Activated CD4-positive, alpha-beta T cell treated with anti-CD3 and anti-CD28 coated beads for 36 hours (primary cell): ENCODE measurements at regions not wholly inside any gene's neighbourhood (a gene's known extent, or its start where the extent isn't known, plus 50 kb on each side); places are given as distances from the start of the nearest gene placed in this dataset.

Experiments used
- ATAC-seq: fragments of 200-7000 bp; cut with Tn5 transposase; one replicate; pipeline ENCODE4 v1.10.0; 2021; ENCODE audit warnings: mild to moderate bottlenecking, moderate library complexity
- CTCF ChIA-PET: fragments of 350-600 bp; sonication (Branson Sonifier 250); formaldehyde crosslinking; loops from one replicate; lab custom pipeline; 2021; ENCODE audit warnings: antibody characterized with exemption; lab: Charles Lee
- POLR2A ChIA-PET: fragments of 350-600 bp; sonication (Branson Sonifier 250); formaldehyde crosslinking; loops from one replicate; lab custom pipeline; 2021; ENCODE audit warnings: antibody characterized with exemption, inconsistent platforms; lab: Charles Lee
- DNase-seq: peaks from one replicate; pipeline ENCODE4 v3.0.0-alpha.2; 2020
- H3K27ac Mint-ChIP-seq: one replicate; pipeline ENCODE4 v1.8.0; 2021; ENCODE audit warnings: mixed read lengths
- H3K27me3 Mint-ChIP-seq: one replicate; pipeline ENCODE4 v1.8.0; 2021; ENCODE audit warnings: mixed read lengths
- H3K36me3 Mint-ChIP-seq: one replicate; pipeline ENCODE4 v1.8.0; 2021; ENCODE audit warnings: low read depth, mixed read lengths
- H3K4me1 Mint-ChIP-seq: one replicate; pipeline ENCODE4 v1.8.0; 2021; ENCODE audit warnings: mixed read lengths
- H3K4me3 Mint-ChIP-seq: one replicate; pipeline ENCODE4 v1.8.0; 2021; ENCODE audit warnings: mild to moderate bottlenecking, moderate library complexity, mixed read lengths
- H3K9me3 Mint-ChIP-seq: one replicate; pipeline ENCODE4 v1.8.0; 2021; ENCODE audit warnings: low read depth, mixed read lengths
- intact Hi-C, 2 experiments: fragments of 100-400 bp; cut with DNase I in 1 of 2; cut with micrococcal nuclease in 1 of 2; formaldehyde crosslinking; loops; one replicate each; pipeline versions ENCODE4 v1.14.2 to v1.15.1; 2022 to 2024; cut with DNase I, micrococcal nuclease

GRCh38 chr13:83955011-83955410, 72.7 kb upstream of the SLITRK1 start:
- intact Hi-C loops: no loop called here
- ATAC-seq: no peak
- Mint-ChIP-seq H3K9me3 (no peaks in the 10 kb centered on the region), H3K27me3 (no peaks in the 10 kb centered on the region), H3K27ac (no peak overlapping the region), H3K4me1 (no peaks in the 10 kb centered on the region), H3K4me3 (no peak overlapping the region), H3K36me3 (no peaks in the 10 kb centered on the region)
- no peak for DNase-seq
- ChIA-PET CTCF (no interaction called here), POLR2A (no interaction called here)

DNA sequence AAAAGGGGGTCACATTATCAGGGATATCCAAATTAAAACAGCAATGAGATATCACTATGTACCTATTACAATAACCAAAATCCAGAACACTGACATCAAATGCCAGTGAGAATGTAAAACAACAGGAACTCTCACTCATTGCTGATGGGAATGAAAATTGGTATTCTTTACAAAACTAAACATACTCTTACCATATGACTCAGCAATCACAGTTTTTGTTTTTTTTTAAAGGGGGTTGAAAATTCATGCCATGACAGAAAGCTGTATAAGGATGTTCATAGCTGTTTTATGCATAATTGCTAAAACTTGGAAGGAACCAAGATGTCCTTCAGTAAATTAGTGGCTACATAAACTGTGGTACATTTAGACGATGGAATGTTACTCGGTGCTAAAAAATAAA, 71.6 kb upstream of the SLITRK1 start:
- no peaks in the 10 kb centered on the region for H3K27me3 Mint-ChIP-seq
- no peaks in the 10 kb centered on the region for H3K4me1 Mint-ChIP-seq
- intact Hi-C loops: no loop called here
- POLR2A ChIA-PET: no interaction called here
- H3K9me3 Mint-ChIP-seq: no peaks in the 10 kb centered on the region
- H3K4me3 Mint-ChIP-seq: no peak overlapping the region
- no peaks in the 10 kb centered on the region for H3K36me3 Mint-ChIP-seq
- CTCF ChIA-PET: no interaction called here
- no peak for DNase-seq
- no peak for ATAC-seq
- no peak overlapping the region for H3K27ac Mint-ChIP-seq

DNA sequence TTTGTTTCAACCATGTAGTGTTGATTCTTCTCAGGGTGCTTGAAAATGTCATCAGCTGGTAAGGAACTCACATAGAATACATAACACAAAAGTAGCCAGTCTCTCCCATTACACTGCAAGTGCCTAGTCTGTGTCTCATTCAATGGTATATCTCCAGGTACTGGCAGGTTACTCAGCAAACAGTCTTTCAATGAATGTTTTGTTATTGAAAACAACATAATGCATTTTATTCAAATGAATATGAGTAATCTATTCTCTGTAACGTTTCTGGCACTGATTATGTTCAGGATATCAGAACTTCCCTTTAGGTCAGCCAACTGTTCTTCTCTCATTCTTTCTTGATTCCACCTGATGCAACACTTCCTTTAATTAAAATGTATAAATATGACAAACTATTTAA, 68.0 kb upstream of the SLITRK1 start:
- Mint-ChIP-seq H3K4me3 (no peak overlapping the region), H3K27ac (no peak overlapping the region), H3K36me3 (no peaks in the 10 kb centered on the region), H3K27me3 (no peaks in the 10 kb centered on the region), H3K4me1 (no peaks in the 10 kb centered on the region), H3K9me3 (no peaks in the 10 kb centered on the region)
- intact Hi-C loops: no loop called here
- ATAC-seq: no peak
- ChIA-PET POLR2A (no interaction called here), CTCF (interaction anchor here (1.4 kb wide), 1 partner anchor 10 kb away, joined by 3 read pairs; no protein-coding TSS in a partner anchor)
- no peak for DNase-seq

DNA sequence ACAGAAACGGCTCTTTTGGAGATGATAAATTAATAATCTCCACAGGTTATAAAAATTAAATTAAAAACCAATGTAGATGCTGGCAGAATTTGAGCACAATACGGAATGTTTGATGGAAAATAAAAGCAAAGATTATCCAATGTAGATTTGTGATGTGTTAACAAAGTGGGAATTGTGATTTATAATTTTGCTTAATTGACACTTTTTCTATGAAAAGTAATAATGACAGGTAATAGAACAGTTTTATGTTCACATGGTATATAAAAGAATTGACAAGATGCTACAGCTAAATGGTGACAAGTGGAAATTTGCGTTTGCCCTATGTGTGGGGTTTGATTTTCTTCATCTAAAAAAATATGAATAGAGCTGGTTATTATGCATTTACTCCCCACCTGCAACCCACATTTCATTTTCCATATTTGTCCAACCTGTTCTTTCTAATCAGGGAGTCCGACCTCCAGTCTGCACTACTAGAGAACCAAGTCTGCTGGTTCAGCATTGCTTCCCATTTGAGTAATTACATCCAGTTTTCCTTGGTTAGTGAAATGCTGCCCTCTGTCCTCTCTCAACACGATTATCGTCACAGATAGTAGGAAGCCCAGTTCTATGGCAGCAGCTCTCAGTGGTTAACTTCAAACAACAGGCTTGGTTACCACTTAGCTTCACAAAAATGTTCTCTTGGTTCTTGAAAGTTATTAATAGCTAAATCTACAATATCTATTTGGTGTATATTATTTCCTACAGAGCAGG, 61.4 kb upstream of the SLITRK1 start:
- H3K9me3 Mint-ChIP-seq: peaks cover 2% of the 10 kb centered on the region
- no peak for DNase-seq
- CTCF ChIA-PET: no interaction called here
- intact Hi-C loops: no loop called here
- ATAC-seq: no peak
- no peak overlapping the region for H3K4me3 Mint-ChIP-seq
- no peaks in the 10 kb centered on the region for H3K27me3 Mint-ChIP-seq
- H3K4me1 Mint-ChIP-seq: no peaks in the 10 kb centered on the region
- no peaks in the 10 kb centered on the region for H3K36me3 Mint-ChIP-seq
- H3K27ac Mint-ChIP-seq: no peak overlapping the region
- POLR2A ChIA-PET: no interaction called here

DNA sequence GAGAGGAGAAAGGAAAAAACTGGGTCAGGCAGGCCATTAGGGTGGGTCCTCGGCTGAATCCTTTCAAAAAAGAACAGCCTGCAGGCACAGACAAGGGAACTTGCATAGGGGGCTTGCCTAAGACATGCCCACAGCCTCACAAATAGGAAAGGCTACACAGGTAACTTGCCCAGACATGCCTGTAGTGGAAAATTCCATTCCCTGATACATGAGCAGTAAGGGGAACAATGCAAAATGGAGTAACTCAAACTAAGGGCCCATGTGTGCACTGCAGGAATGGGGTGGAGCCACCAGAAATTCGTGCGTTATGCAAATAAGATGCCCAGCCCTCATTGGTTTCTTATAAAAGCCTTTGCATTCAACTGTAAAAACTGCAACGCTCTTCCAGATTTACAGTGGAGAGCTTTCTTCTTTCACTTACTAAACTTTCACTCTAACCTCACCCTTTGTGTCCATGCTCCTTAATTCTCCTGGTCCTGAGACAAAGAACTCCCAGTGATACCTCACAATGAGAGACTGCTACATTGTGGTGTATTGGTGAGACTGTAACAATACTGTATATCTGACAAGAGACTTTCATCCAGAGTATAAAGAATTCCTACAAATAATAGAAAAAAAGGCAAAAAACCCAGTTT, 59.5 kb upstream of the SLITRK1 start:
- DNase-seq: no peak
- ATAC-seq: no peak
- POLR2A ChIA-PET: no interaction called here
- H3K27ac Mint-ChIP-seq: no peak overlapping the region
- no peaks in the 10 kb centered on the region for H3K36me3 Mint-ChIP-seq
- H3K4me1 Mint-ChIP-seq: no peaks in the 10 kb centered on the region
- peaks cover 2% of the 10 kb centered on the region for H3K9me3 Mint-ChIP-seq
- no peaks in the 10 kb centered on the region for H3K27me3 Mint-ChIP-seq
- intact Hi-C loops: no loop called here
- CTCF ChIA-PET: no interaction called here
- no peak overlapping the region for H3K4me3 Mint-ChIP-seq

DNA sequence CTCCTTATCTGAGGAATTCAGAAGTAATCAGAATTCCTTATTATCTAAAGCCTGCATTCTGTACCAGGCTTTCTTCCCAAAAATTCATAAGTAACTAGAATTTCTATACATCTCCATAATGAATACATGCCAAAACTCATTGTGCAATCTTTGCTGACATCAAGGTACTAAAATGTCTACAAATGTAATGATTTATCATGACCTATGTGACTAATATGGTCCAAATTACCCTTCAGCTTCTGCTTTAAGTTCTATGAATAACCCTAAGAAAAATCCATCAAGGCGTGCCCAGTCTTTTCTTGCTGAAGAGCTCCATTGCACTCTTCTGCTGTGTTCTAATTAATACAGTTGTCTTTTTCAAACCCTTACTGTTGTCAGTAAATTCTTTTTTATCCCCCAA, 58.5 kb upstream of the SLITRK1 start:
- POLR2A ChIA-PET: no interaction called here
- CTCF ChIA-PET: no interaction called here
- intact Hi-C loops: no loop called here
- no peak for ATAC-seq
- Mint-ChIP-seq H3K9me3 (peaks cover 5% of the 10 kb centered on the region), H3K27me3 (peaks cover 2% of the 10 kb centered on the region), H3K36me3 (no peaks in the 10 kb centered on the region), H3K4me3 (no peak overlapping the region), H3K27ac (no peak overlapping the region), H3K4me1 (no peaks in the 10 kb centered on the region)
- DNase-seq: no peak

- Mint-ChIP-seq H3K4me1 (no peaks in the 10 kb centered on the region), H3K9me3 (peaks cover 5% of the 10 kb centered on the region), H3K36me3 (no peaks in the 10 kb centered on the region), H3K27me3 (peaks cover 2% of the 10 kb centered on the region), H3K27ac (no peak overlapping the region), H3K4me3 (no peak overlapping the region)
- ChIA-PET CTCF (interaction anchor here (0.9 kb wide), 1 partner anchor 17 kb away, joined by 3 read pairs; no protein-coding TSS in a partner anchor), POLR2A (no interaction called here)
- no peak for DNase-seq
- no peak for ATAC-seq
- intact Hi-C loops: no loop called here
These were observed 55.3 kb upstream of the SLITRK1 start for GRCh38 chr13:83937579-83937978.

DNA sequence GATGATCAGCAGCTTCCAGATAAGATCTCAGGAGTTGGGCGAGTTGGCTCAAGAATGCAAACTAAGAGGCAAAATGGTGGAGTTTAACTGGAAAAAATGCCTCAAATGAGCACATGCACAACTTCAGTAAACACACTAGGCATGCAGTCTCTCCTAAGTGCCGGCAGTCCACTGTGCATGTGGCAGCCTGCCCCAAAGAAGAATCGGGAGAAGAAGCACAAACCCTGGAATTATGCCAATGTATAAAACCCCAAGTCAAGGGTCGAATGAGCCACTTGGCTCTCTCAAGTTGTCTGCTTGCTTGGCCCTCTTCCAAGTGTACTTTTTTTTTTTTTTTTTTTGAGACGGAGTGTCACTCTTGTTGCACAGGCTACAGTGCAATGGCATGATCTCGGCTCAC, 53.3 kb upstream of the SLITRK1 start:
- no peak for DNase-seq
- H3K27ac Mint-ChIP-seq: no peak overlapping the region
- H3K36me3 Mint-ChIP-seq: no peaks in the 10 kb centered on the region
- H3K9me3 Mint-ChIP-seq: peaks cover 3% of the 10 kb centered on the region
- peaks cover 2% of the 10 kb centered on the region for H3K27me3 Mint-ChIP-seq
- H3K4me1 Mint-ChIP-seq: no peaks in the 10 kb centered on the region
- POLR2A ChIA-PET: no interaction called here
- CTCF ChIA-PET: no interaction called here
- intact Hi-C loops: no loop called here
- no peak for ATAC-seq
- no peak overlapping the region for H3K4me3 Mint-ChIP-seq
